T-helper 9 cell (primary cell): ENCODE measurements at regions not wholly inside any gene's neighbourhood (a gene's known extent, or its start where the extent isn't known, plus 50 kb on each side); places are given as distances from the start of the nearest gene placed in this dataset.

Experiments used
- DNase-seq: peaks from one replicate; pipeline ENCODE4 v3.0.0-alpha.2; 2020

- DNase-seq, result no peak
Measured at GRCh38 chr12:76216585-76217472, 131.4 kb downstream of the BBS10 start.

- no peak for DNase-seq
Measured at GRCh38 chr12:76208129-76208528, 123.6 kb upstream of the NAP1L1 start.

DNA sequence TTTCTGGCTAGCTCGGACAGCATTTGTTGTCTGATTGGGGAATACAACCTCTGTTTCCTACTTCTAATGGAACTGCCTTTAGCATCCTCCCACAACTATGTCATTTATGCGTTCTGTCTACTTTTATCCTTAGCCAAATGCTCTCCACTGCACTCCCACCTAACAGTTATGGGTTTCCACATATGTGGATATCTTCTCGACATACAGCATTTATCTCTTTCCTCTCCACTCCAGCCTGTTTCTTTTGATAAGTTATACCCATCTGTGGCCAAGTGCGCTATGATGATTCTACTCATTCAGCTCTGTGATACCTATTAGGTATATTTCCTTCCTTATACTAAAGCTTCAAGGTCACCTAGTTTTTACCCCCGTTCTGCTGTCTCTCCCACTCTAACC is 122.2 kb upstream of the NAP1L1 start:
- DNase-seq, result no peak

GRCh38 chr12:76206039-76206676 is 121.7 kb upstream of the NAP1L1 start:
- no peak for DNase-seq

DNA sequence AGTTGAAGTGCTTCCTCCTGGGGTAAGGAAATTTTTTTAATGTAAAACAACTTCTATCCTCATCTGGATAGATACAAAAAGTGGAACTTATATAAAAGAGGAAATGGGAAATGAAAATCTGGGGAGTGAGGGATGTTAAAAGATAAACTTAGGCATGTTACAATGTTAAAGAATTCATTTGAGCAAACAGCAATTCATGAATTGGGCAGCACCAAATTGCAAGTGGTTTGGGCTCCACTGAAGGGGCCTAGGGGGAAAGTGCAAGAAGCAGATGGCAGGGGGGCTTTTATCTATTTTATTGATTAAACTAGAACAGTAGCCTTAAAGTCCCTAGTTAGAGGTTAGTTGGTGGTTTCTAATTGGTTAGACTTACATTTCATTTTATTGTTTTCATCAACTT is 118.1 kb upstream of the NAP1L1 start:
- no peak for DNase-seq

DNA sequence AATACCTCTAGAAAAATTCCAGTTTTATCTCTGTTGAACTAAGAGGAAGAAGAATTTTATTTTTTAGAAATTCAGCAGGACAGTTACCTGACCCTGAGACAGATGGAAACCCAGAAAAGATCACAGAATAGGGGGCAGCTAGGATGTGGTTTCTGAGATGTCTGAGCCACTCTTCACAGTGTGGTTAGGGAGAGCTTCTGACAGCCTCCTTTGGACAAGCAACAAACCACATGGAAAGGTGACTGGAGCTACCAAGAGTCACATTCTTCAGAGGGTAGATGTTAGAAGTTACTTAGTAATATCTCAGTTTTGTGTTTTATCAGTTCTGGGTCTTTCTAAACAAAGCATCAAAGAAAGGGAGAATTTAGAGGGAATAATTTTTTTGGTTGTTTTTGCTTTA is 117.3 kb upstream of the NAP1L1 start:
- DNase-seq, result no peak

DNA sequence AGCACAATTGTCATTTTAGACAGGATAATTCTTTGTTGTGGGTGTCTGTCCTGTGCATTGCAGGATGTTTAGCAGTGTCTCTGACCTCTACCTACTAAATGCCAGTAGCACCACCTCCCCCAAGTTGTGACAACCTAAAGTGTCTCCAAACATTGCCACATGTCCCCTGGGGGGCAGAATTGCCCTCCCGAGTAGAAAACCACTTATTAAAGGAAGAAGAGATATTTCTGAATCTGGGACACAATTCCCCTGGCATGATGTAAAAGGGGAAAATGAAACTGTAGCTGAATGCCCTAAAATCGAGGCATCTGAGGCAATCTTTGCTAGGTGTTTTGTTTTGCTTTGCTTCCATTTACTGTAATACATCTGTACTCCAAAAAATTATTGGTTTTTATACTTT is 116.8 kb upstream of the NAP1L1 start:
- no peak for DNase-seq

DNA sequence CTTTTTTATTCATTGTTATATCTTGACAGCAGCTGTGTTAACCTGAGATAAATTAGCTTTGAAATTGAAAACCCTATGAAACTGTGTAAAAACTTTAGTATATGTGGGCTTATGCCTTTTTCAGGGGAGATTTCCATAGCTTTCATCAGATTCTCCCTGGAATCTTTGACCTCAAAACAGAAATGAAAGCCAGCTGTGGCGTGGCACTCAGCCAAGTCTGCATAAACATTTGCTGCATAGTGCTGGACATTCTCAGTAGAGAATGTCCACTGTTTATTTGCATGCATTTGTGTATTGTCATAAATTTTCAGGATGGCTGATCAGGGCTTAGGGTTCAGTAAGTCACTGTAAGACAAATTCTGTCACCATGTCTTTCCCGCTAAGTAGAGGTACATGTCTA is 115.3 kb upstream of the NAP1L1 start:
- DNase-seq, result no peak

DNA sequence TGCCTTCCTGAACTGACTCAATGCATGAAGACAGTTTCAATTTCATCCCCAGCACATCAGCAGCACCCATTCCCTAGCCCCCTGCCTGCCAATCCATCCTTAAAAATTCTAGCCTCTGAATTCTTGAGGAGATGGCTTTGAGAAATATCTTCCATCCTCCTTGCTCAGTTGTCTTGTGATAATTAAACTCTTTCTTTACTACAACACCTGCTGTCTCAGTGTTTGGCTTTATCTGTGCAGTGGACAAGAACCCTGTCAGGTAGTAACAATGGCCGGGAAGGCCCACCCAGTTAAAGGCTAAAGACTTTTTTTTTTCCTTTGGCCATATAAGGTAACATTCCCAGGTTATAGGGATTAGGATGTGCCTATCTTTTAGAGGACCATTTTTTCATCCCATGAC is 114.4 kb upstream of the NAP1L1 start:
- no peak for DNase-seq

- no peak for DNase-seq
Measured at GRCh38 chr12:76197283-76197682, 112.8 kb upstream of the NAP1L1 start.

GRCh38 chr12:76195920-76196319 is 111.4 kb upstream of the NAP1L1 start:
- no peak for DNase-seq

- DNase-seq, result no peak
Measured at GRCh38 chr12:76194724-76195123, 110.2 kb upstream of the NAP1L1 start.

- no peak for DNase-seq
Measured at GRCh38 chr12:76193961-76194360, 109.5 kb upstream of the NAP1L1 start.

GRCh38 chr12:76192416-76192815 is 107.9 kb upstream of the NAP1L1 start:
- DNase-seq, result no peak

GRCh38 chr12:76190299-76190698 is 105.8 kb upstream of the NAP1L1 start:
- no peak for DNase-seq

DNA sequence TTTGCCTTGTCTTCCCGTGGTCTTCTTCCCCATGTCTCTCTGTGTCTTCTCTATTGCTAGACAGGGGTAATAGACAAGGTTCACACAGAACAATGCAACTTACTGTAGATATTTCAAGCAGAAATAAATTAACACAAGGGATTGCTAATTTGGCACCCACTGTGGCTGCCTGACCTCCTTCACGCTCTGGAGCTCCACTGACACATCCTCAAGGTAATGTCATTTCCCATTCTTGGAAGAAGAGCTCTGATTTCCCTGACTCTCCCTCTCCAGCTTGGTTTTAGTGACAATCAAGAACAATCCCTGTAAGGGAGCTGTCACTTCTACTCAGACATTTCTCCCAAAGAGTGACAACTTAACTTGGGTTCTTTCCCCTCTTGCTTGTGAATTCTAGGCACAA is 105.4 kb upstream of the NAP1L1 start:
- DNase-seq, result no peak

GRCh38 chr12:76187177-76187576 is 102.7 kb upstream of the NAP1L1 start:
- DNase-seq, result no peak

- DNase-seq, result no peak
Measured at GRCh38 chr12:76186131-76186906, 101.8 kb upstream of the NAP1L1 start.

GRCh38 chr12:76183459-76184186 is 99.1 kb upstream of the NAP1L1 start:
- DNase-seq, result no peak

- no peak for DNase-seq
Measured at GRCh38 chr12:76180401-76181277, 96.2 kb upstream of the NAP1L1 start.

DNA sequence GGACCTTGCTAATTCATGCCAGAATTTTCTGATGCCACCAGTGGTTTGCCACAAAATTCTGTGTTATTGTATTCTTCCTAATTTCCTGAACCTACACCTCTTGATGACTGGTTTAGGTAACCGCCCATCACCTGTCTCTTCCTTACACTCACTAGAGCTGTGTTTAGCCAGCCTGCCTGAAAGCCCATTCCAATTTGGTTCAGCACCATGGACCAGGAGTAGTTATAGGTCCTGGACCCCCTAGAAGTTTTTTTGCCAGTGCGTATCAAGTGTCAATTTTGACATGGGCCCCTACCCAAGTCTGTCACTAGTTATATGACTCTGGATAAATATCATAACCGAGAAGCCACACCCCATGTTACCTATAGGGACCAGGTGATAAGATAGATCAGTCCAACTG is 94.0 kb upstream of the NAP1L1 start:
- DNase-seq, result no peak

DNA sequence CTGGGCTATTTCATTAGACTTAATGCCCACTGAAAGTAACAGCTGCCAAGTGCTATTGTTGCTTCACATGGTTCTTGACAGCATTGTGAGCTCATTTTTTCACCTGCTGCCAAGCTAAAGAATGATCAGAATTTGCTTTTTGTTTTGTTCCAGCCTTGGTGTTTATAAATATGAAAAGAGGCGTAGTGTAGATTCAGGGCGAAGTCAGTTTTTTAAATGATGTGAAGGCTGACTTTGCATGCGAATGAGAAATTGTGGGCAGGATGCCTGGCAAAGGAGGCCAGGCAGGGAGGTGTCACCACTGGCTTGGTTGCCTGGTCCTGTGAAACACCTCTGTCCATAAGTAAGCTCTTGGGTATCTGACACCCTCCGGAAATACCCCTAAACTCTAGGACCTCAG is 93.3 kb upstream of the NAP1L1 start:
- DNase-seq, result no peak
